T-helper 1 cell treated with Interleukin-12 subunit alpha and Interleukin-12 subunit beta and Interleukin-4 antibody, amounts not matched to agents 30 μg/mL and 1 μg/mL, for 36 hours (primary cell): ENCODE measurements at regions not wholly inside any gene's neighbourhood (a gene's known extent, or its start where the extent isn't known, plus 50 kb on each side); places are given as distances from the start of the nearest gene placed in this dataset.

ENCODE experiments used
- H3K27ac Mint-ChIP-seq: one replicate; pipeline ENCODE4 v1.8.0; 2021; ENCODE audit warnings: mild to moderate bottlenecking, mixed read lengths
- H3K27me3 Mint-ChIP-seq: one replicate; pipeline ENCODE4 v1.8.0; 2021; ENCODE audit warnings: low read depth, mixed read lengths
- H3K36me3 Mint-ChIP-seq: one replicate; pipeline ENCODE4 v1.8.0; 2021; ENCODE audit warnings: low read depth, mixed read lengths
- H3K4me1 Mint-ChIP-seq: one replicate; pipeline ENCODE4 v1.8.0; 2021; ENCODE audit warnings: low read depth, mixed read lengths
- H3K4me3 Mint-ChIP-seq: one replicate; pipeline ENCODE4 v1.8.0; 2021; ENCODE audit warnings: mild to moderate bottlenecking, moderate library complexity, mixed read lengths
- H3K9me3 Mint-ChIP-seq: one replicate; pipeline ENCODE4 v1.8.0; 2021; ENCODE audit warnings: mixed read lengths

GRCh38 chr22:26804911-26805539 lies 147.6 kb downstream of the MIAT start:
- Mint-ChIP-seq H3K4me3 (no peak overlapping the region), H3K27me3 (no peaks in the 10 kb centered on the region), H3K4me1 (no peaks in the 10 kb centered on the region), H3K27ac (no peak overlapping the region), H3K9me3 (no peaks in the 10 kb centered on the region), H3K36me3 (no peaks in the 10 kb centered on the region)

- H3K36me3 Mint-ChIP-seq, result no peaks in the 10 kb centered on the region
- no peak overlapping the region for H3K27ac Mint-ChIP-seq
- H3K9me3 Mint-ChIP-seq, result no peaks in the 10 kb centered on the region
- H3K27me3 Mint-ChIP-seq, result no peaks in the 10 kb centered on the region
- H3K4me3 Mint-ChIP-seq, result no peak overlapping the region
- H3K4me1 Mint-ChIP-seq, result no peaks in the 10 kb centered on the region
Measured at GRCh38 chr22:26806445-26807175, 149.2 kb downstream of the MIAT start.

GRCh38 chr22:26811647-26811992 lies 154.2 kb downstream of the MIAT start:
- H3K36me3 Mint-ChIP-seq, result no peaks in the 10 kb centered on the region
- no peak overlapping the region for H3K27ac Mint-ChIP-seq
- H3K4me3 Mint-ChIP-seq, result no peak overlapping the region

GRCh38 chr22:26812731-26813130 lies 155.3 kb downstream of the MIAT start:
- Mint-ChIP-seq H3K4me3 (no peak overlapping the region), H3K36me3 (no peaks in the 10 kb centered on the region), H3K27me3 (no peaks in the 10 kb centered on the region), H3K27ac (no peak overlapping the region), H3K4me1 (no peaks in the 10 kb centered on the region), H3K9me3 (peaks cover 17% of the 10 kb centered on the region)

More at GRCh38 chr22:26811647-26811992, 154.2 kb downstream of the MIAT start:
- no peaks in the 10 kb centered on the region for H3K27me3 Mint-ChIP-seq
- H3K9me3 Mint-ChIP-seq, result peaks cover 10% of the 10 kb centered on the region
- H3K4me1 Mint-ChIP-seq, result no peaks in the 10 kb centered on the region

- H3K4me1 Mint-ChIP-seq, result no peaks in the 10 kb centered on the region
- H3K27ac Mint-ChIP-seq, result no peak overlapping the region
- H3K4me3 Mint-ChIP-seq, result no peak overlapping the region
- no peaks in the 10 kb centered on the region for H3K27me3 Mint-ChIP-seq
- no peaks in the 10 kb centered on the region for H3K36me3 Mint-ChIP-seq
- peaks cover 26% of the 10 kb centered on the region for H3K9me3 Mint-ChIP-seq
Measured at GRCh38 chr22:26816726-26817125, 159.3 kb downstream of the MIAT start.

GRCh38 chr22:26817926-26818325 lies 160.5 kb downstream of the MIAT start:
- no peak overlapping the region for H3K4me3 Mint-ChIP-seq
- no peak overlapping the region for H3K27ac Mint-ChIP-seq
- H3K27me3 Mint-ChIP-seq, result no peaks in the 10 kb centered on the region

GRCh38 chr22:26821854-26822253 lies 164.5 kb downstream of the MIAT start:
- no peaks in the 10 kb centered on the region for H3K36me3 Mint-ChIP-seq
- peaks cover 16% of the 10 kb centered on the region for H3K9me3 Mint-ChIP-seq
- no peak overlapping the region for H3K4me3 Mint-ChIP-seq
- H3K27me3 Mint-ChIP-seq, result no peaks in the 10 kb centered on the region
- no peaks in the 10 kb centered on the region for H3K4me1 Mint-ChIP-seq
- no peak overlapping the region for H3K27ac Mint-ChIP-seq

More at GRCh38 chr22:26817926-26818325, 160.5 kb downstream of the MIAT start:
- Mint-ChIP-seq H3K36me3 (no peaks in the 10 kb centered on the region), H3K4me1 (no peaks in the 10 kb centered on the region), H3K9me3 (peaks cover 26% of the 10 kb centered on the region)

- Mint-ChIP-seq H3K4me3 (no peak overlapping the region), H3K36me3 (no peaks in the 10 kb centered on the region), H3K27me3 (no peaks in the 10 kb centered on the region), H3K27ac (no peak overlapping the region), H3K4me1 (no peaks in the 10 kb centered on the region), H3K9me3 (peaks cover 11% of the 10 kb centered on the region)
Measured at GRCh38 chr22:26822313-26822712, 164.9 kb downstream of the MIAT start.

GRCh38 chr22:26823966-26824365 lies 166.6 kb downstream of the MIAT start:
- Mint-ChIP-seq H3K9me3 (no peaks in the 10 kb centered on the region), H3K36me3 (no peaks in the 10 kb centered on the region), H3K27ac (no peak overlapping the region), H3K4me1 (no peaks in the 10 kb centered on the region), H3K27me3 (no peaks in the 10 kb centered on the region), H3K4me3 (no peak overlapping the region)

GRCh38 chr22:26825960-26826935 lies 168.9 kb downstream of the MIAT start:
- no peaks in the 10 kb centered on the region for H3K27me3 Mint-ChIP-seq
- no peak overlapping the region for H3K27ac Mint-ChIP-seq
- no peaks in the 10 kb centered on the region for H3K36me3 Mint-ChIP-seq
- H3K4me3 Mint-ChIP-seq, result no peak overlapping the region
- H3K4me1 Mint-ChIP-seq, result no peaks in the 10 kb centered on the region
- no peaks in the 10 kb centered on the region for H3K9me3 Mint-ChIP-seq

- H3K27me3 Mint-ChIP-seq, result no peaks in the 10 kb centered on the region
- no peaks in the 10 kb centered on the region for H3K9me3 Mint-ChIP-seq
- no peak overlapping the region for H3K4me3 Mint-ChIP-seq
- H3K27ac Mint-ChIP-seq, result no peak overlapping the region
- no peaks in the 10 kb centered on the region for H3K4me1 Mint-ChIP-seq
- no peaks in the 10 kb centered on the region for H3K36me3 Mint-ChIP-seq
Measured at GRCh38 chr22:26827611-26828010, 170.2 kb downstream of the MIAT start.

GRCh38 chr22:26828311-26828710 lies 170.9 kb downstream of the MIAT start:
- no peak overlapping the region for H3K4me3 Mint-ChIP-seq
- H3K4me1 Mint-ChIP-seq, result no peaks in the 10 kb centered on the region
- H3K27ac Mint-ChIP-seq, result no peak overlapping the region
- no peaks in the 10 kb centered on the region for H3K9me3 Mint-ChIP-seq
- H3K27me3 Mint-ChIP-seq, result no peaks in the 10 kb centered on the region
- no peaks in the 10 kb centered on the region for H3K36me3 Mint-ChIP-seq

GRCh38 chr22:26830837-26831236 lies 173.4 kb downstream of the MIAT start:
- no peaks in the 10 kb centered on the region for H3K9me3 Mint-ChIP-seq
- H3K4me3 Mint-ChIP-seq, result no peak overlapping the region
- H3K27ac Mint-ChIP-seq, result no peak overlapping the region
- H3K36me3 Mint-ChIP-seq, result no peaks in the 10 kb centered on the region
- H3K27me3 Mint-ChIP-seq, result no peaks in the 10 kb centered on the region
- no peaks in the 10 kb centered on the region for H3K4me1 Mint-ChIP-seq

- H3K27me3 Mint-ChIP-seq, result no peaks in the 10 kb centered on the region
- no peaks in the 10 kb centered on the region for H3K9me3 Mint-ChIP-seq
- H3K4me1 Mint-ChIP-seq, result no peaks in the 10 kb centered on the region
- H3K36me3 Mint-ChIP-seq, result no peaks in the 10 kb centered on the region
- H3K27ac Mint-ChIP-seq, result no peak overlapping the region
- no peak overlapping the region for H3K4me3 Mint-ChIP-seq
Measured at GRCh38 chr22:26835023-26835422, 177.6 kb downstream of the MIAT start.
